Dermis microvascular lymphatic vessel endothelial cell (primary cell): ENCODE measurements at regions not wholly inside any gene's neighbourhood (a gene's known extent, or its start where the extent isn't known, plus 50 kb on each side); places are given as distances from the start of the nearest gene placed in this dataset.
"Not testable (repeated sequence)": the region's sequence is repeated elsewhere in the genome, so short reads cannot be mapped to it uniquely, and the experiment has no call there.

Experiments
- DNase-seq, 2 donors: peaks; one replicate each; pipeline versions ENCODE4 v3.0.0 to v3.0.0-alpha.2; 2010; ENCODE audit warnings: low read depth in 2 of 2

DNA sequence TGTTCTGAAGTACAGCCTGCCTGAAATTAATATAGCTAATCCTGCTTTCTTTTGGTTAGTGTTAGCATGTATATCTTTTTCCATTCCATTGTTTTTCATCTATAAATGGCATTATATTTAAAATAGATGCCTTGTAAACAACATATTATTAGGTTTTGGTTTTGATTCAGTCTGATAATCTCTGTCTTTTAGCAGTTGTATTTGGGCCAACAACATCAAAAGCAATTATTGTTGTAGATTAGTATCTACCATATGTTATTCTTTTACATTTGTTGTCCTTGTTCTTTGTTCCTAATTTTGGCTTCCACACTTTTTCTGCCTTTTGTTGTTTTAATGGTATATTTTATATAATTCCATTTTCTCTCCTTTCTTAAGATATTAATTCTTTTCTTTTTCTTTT is 678.2 kb upstream of the PRMT6 start:
- DNase-seq, result no peak

DNA sequence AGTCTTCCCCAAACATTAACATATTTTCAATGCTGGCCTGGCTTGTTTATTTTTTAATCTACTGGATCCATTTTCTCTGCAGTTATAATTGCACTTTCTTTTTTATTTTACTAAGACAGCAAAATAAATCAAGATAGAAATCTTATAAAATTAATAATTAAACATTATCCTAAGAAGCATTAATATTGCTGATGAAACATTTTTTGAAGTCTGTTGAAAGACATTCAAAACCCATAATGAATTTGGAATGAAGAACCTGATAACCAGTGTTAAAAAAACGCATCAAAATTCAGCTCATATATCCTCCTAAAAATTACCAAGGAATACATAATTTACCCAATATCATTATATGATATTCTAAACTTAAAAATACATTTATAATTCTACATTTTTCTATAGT is 675.7 kb upstream of the PRMT6 start:
- DNase-seq, result no peak

DNA sequence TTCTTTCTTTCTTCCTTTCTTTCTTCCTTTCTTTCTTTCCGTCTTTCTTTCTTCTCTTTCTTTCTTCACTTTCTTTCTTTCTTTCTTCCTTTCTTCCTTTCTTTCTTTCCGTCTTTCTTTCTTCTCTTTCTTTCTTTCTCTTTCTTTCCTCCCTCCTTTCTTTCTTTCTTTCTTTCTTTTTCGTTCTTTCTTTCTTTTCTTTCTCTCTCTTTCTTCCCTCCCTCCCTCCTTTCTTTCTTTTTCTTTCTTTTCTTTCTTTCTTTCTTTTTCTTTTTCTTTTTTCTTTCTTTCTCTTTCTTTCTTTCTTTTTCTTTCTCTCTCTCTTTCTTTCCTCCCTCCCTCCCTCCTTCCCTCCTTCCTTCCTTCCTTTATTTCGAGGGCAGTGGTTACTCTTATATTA is 667.3 kb upstream of the PRMT6 start:
- not testable (repeated sequence) for DNase-seq

DNA sequence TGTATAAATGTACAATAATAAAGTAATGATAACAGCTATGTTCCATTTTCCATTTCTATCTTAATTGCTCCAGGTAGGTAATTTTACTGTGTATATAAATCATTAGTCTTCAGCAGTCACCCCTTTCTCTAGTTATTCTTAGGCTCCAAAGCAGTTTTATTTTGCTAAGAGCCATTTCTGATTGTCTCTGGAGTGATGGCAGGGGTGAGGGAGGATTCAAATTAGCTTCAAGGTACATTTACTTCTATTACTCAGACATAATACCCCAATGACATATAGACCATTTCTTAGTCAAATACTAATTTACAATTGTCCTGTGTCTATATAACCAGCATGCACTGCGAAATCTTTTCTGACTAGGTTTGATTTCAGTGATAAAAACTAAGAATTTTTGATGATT is 663.4 kb upstream of the PRMT6 start:
- no peak for DNase-seq

DNA sequence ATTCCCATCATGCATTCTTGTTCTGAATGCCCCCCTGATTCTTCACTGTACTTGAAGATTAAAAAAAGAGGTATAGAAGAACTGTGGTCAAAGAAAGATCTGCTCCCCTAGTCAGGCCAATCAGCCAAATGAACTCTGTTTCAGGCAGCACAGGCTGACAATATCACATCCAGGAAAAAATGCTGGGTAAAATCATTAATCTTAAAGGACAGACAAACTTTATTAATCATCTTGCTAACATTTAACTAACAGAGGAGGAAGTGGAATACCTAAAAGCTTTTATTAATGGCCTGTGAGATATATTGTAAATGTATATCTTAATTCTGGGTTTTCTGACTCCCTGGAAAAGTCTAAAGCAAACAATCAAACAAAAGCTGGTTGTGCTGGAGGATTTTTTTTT is 660.5 kb upstream of the PRMT6 start:
- DNase-seq, result no peak

DNA sequence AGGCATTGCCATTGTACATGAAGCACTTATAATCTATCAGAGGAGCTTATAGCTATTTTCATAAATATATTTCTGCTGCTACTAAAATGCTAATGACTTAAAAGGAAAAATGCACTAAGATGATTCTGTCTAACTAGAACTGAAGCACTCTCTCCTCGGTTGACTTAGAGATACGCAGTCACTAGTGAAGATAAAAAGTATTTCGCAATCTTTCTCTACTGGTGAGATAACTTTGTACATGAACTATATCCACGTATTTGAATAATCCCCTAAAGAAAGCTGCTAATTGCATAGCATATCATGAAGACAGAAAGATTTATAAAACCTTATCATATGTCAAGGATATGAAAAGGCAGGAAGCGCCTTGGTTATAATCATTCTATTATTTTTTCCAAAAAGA is 658.1 kb upstream of the PRMT6 start:
- no peak for DNase-seq

DNA sequence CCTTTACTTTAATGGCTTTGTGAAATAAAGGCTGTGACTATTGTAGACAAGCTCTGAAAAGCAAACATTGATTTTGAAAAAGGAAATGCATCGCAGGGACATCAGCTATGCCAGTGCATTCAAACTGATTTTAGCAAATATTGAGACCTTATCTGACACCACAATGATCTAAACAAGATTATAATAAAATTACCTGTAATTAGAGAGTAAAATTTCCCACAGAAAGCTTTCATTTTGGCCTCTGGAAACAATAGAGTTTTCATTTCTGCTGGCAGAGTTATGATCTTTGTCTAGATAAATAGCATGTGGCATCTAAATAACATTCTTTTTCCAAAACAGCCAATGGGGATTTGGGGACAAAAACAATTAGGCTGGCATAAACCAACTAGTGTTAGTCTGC is 650.4 kb upstream of the PRMT6 start:
- no peak for DNase-seq

DNA sequence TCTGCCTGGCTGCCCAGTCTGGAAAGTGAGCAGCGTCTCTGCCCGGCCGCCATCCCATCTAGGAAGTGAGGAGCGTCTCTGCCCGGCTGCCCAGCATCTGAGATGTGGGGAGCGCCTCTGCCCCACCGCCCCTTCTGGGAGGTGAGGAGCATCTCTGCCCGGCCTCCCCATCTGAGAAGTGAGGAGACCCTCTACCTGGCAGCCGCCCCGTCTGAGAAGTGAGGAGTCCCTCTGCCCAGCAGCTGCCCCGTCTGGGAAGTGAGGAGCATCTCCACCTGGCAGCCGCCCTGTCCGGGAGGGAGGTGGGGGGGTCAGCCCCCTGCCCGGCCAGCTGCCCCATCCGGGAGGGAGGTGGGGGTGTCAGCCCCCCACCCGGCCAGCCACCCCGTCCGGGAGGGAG is 644.2 kb upstream of the PRMT6 start:
- DNase-seq, result not testable (repeated sequence)

DNA sequence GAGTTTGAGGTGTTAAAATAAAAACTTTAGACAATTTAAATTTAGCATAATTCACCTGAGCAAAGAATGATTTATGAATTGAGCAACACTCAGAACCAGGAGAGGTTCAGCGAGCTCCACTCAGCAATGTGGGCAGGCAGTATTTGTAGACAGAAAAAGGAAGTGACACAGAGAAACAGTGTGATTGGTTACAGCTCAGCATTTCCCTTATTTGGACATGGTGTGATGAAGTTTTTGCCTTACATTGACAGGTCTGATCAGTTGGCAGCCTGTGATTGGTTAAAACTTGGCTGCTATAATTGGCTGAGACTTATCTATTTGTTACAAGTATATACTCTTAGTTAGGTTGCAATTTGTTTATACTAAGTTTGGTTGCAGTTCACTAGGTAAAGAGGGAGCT is 621.2 kb upstream of the PRMT6 start:
- no peak for DNase-seq

DNA sequence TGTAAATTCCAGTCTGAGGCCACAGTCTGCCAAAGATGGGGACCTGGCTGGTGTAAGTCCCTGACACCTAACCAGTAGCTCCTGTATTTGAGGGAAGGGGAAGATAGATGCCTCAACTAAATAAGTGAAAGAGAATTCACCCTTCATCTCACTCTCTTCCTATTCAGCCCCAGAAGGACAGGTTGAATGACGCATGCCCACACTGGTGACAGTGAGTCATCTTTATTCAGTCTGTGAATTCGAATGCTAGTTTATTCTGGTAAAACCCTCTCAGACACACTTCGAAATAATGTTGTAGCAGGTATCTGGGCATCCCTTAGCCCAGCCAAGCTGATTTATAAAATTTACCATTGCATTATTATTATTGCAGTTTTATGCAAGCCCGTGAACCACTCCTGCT is 617.0 kb upstream of the PRMT6 start:
- DNase-seq, result no peak

DNA sequence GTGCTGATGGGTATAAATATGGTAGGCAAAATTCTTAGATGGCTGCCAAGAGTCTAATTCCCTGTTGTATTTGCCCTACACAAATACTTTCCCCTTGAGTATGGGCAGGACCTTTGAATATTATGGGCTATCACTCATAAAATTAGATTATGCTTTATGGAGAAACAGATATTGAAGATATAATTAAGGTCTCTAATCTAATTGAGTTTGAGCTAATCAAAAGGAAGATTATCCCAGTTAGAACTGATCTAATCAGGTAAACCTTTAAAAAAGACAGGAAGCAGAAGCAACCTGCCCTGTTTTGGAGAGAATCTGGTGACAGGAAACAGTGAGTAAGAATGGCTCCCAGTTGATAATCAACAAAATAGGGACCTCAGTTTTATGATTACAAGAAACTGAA is 609.0 kb upstream of the PRMT6 start:
- DNase-seq, result no peak

DNA sequence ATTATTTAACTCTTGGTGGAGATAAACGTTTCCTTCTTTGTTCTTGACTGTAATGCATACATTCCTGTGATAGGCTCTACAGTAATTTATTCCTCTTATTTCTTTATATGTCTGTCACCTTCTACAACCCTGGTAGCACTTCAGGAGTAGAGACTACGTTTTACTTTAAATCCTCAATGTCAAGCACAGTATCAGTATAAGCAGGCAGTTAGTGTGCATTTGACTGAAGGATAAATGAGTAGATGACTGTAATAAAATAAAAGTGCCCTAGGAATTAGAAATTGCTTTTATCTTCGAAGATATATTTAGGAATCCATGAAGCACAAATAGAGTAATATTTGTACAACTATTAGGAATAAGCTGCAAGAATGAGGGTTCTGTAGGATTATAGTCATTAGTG is 599.6 kb upstream of the PRMT6 start:
- DNase-seq, result no peak

DNA sequence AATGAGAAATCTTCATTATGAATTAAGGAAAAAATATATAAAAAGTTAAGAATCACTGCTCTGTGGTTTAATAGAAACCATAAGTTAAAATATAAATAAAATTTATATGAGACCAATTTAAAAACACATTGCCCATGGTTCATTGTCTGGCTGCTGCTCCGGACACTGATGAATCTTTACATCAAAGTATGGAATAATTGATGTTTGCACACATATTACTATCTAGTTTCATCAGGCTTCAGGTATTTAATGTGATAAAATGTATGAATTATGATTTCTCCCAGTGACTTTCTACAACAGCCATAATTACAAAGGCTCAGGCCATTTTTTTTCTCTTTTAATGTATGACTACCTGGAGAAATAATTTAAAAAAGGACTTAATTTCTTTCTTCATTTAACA is 599.1 kb upstream of the PRMT6 start:
- DNase-seq, result no peak

DNA sequence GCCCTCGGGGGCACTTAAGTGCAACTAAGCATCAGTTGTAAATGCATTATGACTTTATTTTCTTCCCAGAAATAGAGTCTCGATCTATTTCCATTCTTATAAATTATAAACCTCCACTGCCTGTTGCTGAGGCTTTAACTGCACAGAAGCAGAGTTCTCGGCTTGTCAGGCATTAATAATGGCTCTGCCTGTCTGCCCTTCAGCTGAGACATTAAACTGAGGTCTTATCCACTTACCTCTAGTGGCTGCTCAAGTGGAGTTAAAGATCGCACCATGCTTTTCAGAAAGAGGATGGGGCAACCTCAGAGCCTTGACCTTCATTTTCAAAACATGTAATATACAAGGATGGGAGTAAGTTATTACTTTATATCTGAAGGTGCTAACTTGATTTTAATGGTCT is 597.6 kb upstream of the PRMT6 start:
- no peak for DNase-seq

DNA sequence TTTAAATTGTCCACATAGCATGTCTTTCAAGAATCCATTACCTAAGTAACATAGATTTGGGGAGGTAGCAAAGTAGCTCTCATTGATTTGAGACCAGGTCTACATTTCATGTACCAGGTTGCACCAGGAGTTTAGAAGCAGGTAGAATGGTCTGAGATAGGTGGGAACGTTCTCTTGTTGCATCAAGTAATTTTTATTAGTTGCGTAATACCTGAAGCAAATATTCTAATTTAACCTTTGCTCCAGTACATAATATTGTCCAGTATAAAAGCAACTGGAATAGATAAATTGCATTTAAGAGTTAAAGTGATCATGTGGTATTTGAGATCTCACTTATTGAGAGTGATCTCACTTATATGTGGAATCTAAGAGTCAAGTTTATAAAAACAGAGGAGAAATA is 597.1 kb upstream of the PRMT6 start:
- DNase-seq, result no peak

DNA sequence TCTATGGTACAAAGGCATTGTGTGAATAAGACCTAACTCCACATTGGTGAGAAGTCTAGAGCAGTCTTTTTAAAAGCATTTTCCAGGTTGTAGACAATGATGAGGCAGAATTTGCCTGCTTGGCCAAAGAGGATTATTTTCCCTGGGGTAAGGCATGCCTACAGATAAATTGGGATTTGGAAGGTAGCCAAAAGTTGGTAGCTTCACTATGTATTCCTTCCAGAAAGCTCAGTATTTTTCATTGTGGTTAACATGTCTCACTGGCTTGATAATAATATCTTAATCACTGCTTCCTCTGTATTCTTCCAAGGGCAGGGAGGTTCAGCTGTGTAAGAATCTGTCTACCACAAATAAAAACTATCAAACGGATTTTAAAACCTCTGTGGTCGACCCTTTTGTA is 590.8 kb upstream of the PRMT6 start:
- no peak for DNase-seq

DNA sequence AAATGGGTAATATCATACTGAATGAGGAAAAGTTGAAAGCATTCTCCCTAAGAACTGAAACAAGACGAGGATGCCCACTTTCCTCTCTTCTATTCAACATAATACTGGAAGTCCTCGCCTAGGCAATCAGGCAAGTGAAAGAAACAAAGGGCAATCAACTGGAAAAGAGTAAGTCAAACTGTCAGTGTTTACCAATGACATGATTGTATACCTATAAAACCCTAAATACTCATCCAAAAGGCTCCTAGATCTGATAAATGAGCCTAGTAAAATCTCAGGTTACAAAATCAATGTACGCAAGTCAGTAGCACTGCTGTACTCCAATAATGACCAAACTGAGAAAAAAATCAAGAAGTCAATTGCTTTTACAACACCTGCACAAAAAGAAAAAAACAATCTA is 575.8 kb upstream of the PRMT6 start:
- no peak for DNase-seq

DNA sequence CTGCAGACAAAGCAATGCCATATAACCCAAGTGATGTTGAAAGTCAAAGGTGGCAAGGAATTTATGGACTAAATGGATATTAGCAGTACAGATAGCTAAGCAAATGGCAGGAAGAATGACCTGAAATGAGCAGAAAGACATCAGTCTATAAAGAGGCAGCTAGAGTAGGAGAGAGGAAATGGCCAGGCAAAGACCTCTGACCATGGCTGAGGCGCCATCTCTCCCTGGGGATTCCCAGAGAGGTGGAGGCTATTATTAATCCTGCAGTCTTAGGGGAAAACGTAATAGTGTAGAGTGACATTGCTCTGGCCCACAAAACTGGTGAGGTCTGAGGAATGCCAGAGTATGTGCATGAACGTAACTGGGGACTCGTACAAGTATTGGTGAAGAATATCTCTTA is 563.6 kb upstream of the PRMT6 start:
- no peak for DNase-seq

DNA sequence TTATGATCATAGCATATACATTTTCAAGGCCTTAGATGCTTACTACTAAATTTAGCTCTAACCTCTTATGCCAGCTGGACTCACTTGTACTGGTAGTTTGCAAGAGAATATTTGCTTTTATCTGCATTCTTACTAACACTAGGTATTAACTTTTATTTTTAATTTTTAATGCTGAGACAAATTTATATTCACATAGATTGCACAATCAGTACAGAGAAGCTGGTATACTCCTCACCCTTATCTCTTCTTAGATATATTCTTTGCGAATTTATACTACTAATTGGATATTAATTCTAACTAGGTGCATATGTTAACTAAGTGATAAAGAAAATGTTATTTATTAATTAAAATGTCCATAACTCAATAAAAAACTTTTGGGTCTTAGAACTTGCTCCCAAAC is 561.8 kb upstream of the PRMT6 start:
- no peak for DNase-seq

DNA sequence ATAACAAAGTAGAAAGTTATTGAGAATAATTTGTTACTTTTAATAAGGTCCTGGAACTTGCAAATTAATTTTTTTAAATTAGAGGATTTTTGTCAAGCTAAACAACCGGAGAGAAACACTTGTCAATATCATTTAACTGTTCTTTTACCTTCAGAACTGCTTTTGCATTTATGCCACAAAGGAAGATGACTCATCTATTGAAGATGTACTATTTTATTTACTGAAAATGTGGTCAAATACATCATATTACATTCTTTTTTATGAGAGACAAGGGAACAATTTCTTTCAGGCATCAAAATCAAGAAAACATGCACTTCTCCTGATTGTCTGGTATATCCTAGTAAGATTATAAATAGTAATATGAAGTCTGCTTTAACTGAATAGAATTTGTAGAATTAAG is 558.2 kb upstream of the PRMT6 start:
- no peak for DNase-seq

DNA sequence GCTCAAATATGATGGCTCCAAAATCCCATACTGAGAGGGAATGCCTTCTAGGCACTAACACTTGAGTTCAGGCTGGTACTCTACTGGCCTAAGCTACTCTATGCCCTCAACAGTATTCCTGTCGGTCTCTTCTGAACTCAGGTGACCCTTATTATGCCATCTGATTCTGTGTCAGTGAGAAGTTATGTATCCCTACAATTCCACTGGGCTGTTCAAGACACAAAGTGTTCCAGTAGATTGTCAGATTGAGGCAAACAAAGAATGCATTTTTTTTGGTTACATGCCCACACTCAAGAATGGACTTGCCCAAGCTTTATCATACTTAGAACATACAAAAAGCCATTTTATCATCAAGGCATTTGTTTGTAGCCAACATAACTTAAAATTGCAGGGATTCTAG is 553.8 kb upstream of the PRMT6 start:
- DNase-seq, result no peak

DNA sequence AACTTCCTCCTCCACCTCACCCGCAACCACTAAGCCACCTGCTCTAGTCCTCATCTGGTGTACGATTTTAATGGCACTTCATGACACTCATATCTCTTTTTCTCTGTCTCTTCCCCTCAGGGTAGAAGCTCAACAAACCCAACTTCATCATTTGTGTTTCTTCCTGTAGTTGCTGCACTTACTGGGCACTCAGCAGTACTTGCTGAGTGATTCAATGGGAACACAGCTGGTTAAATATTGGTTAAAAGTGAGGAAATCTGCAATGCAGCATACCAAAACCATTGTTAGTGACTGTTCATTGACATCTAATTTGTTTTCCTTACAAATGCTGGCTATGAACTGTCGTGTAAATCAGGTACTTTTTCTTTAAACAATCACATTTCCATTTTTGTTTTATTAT is 541.1 kb upstream of the PRMT6 start:
- no peak for DNase-seq

DNA sequence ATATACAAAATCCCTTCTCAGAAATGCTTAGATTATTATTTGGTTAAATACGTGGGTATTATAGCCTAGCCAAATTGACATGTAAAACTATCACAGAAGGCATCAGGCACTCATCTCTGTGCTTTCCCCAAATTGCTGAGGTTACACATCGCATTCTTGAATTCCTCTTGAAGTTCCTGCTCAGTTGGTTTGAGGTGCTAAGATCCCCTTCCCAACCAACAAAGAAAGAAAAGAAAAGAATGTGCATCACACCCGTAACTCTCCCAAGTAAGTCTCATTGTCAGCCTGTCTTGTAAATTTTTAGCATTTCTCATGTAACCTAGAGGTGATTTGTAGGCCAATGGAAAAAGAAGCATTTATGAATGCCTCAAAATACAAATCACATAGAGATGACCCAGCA is 539.2 kb upstream of the PRMT6 start:
- no peak for DNase-seq

DNA sequence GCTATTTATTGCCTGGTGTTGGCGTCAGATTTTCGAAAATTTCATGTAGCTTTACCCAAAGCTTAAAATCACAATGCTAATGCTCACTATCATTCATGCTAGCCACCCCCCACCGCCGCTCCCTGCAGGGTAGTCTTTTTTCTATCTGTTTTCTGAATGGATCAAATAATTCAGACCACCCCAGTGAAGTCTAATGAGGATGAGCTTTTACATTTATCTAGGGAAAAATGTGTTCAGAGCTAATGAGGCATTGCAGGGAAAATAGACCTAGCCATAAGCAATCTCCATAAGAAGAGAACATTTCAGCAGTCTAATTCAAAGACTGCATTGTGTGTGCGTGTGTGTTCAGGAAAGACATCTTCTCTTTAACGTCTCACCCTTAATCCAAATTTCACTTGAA is 533.0 kb upstream of the PRMT6 start:
- DNase-seq, result no peak

DNA sequence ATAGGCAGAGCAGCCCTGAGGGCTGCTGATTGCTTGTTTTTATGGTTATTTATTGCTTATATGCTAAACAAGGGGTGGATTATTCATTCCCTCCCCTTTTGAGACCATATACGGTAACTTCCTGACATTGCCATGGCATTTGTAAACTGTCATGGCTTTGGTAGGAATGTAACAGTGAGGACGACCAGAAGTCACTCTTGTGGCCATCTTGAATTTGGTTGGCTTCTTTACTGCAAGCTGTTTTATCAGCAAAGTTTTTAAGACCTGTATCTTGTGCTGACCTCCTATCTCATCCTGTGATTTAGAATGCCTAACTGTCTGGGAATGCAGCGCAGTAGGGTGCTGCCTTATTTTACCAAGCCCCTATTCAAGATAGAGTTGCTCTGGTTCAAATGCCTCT is 531.8 kb upstream of the PRMT6 start:
- DNase-seq, result no peak
